Hepatic stellate cell (primary cell): ENCODE measurements at regions not wholly inside any gene's neighbourhood (a gene's known extent, or its start where the extent isn't known, plus 50 kb on each side); places are given as distances from the start of the nearest gene placed in this dataset.

Experiments used
- DNase-seq: peaks from one replicate; pipeline ENCODE4 v3.0.0; 2011; ENCODE audit warnings: low spot score

- DNase-seq: no peak
Observed at GRCh38 chr5:110031402-110032140, 341.8 kb downstream of the MAN2A1 start.

- DNase-seq: no peak
Observed at GRCh38 chr5:110032376-110032775, 342.6 kb downstream of the MAN2A1 start.

DNA sequence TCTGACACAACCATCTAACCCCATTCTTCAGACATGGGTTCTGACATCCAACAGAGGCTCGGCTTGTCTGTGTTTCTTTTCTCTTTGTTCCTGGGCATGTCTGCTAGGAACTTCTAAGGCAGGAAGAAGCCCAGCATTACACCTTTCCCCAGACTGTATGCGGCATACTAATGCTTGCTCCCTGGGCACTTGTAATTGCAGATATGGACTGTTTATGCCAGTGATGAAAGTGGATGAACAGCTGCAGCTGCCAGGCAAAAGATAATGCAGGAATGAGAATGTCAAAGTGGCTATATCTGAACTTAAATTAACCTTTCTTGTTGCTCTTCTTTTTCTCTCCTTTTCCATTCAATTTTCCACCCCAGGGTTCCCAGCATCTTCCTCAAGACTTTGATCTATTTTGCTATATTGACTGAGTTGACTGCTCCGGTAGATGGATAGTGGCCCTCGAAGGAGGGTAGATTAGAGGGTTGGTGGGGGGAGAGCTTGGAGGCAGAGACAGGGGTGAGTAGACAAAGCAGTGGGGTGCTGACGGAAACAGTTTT is 344.4 kb downstream of the MAN2A1 start:
- DNase-seq: no peak

GRCh38 chr5:110038297-110038997 is 348.7 kb downstream of the MAN2A1 start:
- DNase-seq: no peak

- no peak for DNase-seq
Observed at GRCh38 chr5:110040178-110040577, 350.5 kb downstream of the MAN2A1 start.

- no peak for DNase-seq
Observed at GRCh38 chr5:110043025-110043424, 353.3 kb downstream of the MAN2A1 start.

DNA sequence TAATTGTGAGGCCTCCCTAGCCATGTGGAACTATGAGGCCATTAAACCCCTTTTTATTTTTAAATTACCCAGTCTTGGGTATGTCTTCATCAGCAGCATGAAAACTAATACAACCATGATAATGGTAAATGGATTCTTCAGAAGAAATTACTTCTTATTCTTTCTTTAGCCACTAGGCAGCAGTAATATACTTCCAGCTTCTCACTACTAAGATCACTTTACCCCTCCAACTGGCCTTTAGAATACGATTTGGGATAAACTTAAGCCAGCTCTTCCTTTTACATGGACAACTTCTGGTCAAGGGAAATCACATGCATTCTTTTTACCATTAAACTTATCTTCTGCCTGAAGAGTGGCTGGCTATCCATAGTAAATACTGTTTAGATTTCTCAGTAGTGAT is 355.4 kb downstream of the MAN2A1 start:
- no peak for DNase-seq

GRCh38 chr5:110048491-110048890 is 358.8 kb downstream of the MAN2A1 start:
- DNase-seq: no peak

DNA sequence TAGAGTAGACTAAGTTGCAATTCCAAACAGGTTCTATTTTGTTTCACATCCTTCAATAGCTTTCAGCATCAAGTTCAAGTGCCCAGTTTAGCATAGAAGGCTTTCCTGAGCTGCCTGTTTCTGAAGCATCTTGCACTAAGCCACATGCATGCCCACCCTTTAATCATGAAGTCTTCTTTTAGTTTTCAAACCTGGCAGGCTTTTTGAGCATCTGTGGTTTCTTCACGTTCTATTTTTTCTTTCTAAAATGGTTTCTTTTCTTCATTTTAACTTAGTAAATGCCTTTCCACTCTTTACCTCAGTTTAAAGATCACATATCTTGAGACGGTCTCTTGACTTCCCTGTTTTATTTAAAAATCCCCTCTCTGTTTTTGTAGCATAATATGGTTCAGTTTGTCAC is 360.1 kb downstream of the MAN2A1 start:
- no peak for DNase-seq

DNA sequence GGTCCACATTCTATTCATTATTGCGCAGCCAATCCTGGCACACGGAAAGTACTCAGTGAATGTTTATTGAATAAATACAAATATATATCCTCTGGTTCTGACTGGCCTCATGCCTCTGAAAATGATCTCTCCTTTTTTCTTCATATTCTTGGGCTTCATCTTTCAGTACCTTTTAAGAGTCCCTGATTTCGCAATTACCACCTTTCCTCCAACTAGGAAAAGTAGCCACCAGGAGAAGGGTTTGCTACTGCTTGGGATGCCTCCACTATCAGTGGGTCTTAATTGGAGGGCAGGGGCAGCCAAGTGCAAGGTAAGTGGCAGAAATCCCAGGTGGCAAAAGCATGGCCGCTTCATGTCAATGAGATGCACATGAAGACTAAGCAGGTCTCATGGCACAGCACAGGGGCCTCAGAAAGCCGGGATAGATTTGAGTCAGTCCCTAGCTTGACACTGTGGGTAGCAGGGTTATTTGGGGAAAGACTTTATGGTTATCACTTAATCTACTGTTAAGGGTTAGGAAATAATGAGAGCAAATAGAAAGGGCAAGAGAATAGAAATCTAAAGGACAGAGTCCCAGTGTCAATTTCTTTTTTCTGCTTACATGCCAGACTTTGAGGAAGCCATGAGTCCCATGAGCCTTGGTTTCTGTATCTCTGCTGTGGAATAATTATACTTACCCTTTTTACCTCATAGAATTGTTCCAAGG is 361.1 kb downstream of the MAN2A1 start:
- DNase-seq: no peak

DNA sequence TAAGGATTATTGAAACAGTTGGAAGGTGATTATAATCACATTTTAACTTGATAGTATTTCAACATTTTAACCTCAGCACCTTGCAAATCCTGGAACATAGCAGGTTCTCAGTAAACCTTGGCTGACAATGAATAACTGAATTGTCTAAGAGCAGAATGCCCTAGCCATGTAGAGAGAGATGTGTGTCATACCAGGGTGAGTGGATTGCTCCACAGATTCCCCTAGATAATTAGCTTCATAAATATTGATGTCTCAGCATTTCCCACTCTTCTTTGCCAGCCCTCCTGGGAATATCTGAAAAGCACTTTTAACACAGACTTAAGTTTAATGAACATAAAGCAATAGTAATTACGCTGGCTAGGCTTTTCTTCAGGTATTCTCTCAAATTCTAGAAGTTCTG is 363.5 kb downstream of the MAN2A1 start:
- no peak for DNase-seq

DNA sequence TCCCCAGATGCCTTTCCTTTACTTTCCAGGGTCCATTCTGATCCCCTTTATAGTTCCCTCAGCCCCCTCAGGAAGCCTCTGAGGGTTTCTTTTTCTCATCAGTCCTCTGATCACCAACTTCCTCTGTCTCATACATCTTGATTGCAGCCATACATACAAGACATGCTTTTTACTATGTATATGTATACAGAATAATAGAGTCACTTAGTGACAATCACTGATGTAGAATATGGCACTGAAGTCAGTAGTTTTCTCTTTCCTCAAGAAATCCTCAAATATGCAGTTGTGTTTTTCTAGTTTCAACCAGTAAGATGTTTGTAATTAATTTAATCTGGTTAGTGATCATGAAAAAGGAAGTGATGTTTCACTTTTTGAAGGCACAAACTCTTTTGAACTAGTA is 364.1 kb downstream of the MAN2A1 start:
- DNase-seq: no peak

DNA sequence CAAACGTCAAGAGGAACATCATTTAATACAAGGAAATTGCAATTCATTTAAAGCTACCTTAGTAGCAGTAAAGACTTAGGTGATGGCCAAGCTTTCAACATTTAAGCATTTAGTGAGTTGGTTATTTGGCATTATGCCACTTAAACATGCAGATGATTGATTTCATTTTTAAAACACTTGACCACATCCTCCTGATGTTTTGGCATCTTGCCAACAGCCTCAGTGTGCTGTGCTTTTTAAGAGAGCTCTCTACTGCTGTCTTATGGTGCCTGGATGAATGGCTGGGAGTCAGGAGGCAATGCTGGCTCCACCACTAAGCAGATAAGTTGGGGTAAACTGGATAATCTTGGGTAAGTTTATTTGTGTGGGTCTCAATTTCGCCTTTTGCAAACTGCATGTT is 364.5 kb downstream of the MAN2A1 start:
- DNase-seq: peak; percentile 2

DNA sequence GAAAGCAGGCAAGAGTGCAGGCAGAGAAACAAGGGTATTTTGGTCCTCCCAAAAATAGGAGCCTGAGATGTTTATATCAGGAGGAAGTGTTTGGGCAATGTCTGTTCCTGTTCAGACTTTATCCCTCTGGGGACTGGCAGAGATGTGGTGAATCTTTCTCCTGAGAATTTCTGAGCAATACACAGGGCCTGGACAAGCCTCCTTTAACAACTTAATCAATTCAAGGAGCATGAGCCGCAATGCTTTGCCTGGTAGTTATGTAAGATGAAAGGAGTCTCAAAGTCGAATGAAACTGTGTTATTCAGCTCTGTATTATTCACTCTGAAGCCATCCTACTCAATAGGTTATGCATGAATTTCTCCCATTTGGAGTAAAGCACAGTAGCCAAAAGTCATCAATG is 365.6 kb downstream of the MAN2A1 start:
- no peak for DNase-seq

DNA sequence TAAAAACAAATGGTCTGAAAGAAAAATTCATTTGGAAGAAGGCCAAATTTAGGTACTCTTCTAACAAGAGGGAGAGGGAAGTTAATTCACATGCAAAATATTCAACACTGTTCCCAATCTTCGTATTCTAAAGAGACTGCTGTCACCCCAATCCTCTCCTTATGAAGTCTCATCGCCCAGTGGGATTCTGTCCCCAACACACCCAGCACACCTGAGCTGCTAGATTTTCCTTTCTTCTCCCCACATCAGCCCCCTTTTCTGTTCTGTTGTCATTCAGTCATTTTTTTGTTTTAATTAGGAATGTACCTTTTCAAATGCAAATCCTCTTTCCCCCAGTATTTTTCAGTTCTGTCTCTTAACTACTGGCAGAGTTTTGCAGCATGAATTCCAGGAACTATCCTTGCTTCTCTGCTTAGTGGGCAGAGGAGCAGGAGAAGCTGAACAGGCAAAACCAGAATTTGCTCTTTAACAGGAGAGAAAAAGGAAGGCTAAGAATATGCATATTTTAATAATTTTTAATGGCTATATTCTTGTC is 366.9 kb downstream of the MAN2A1 start:
- no peak for DNase-seq

GRCh38 chr5:110058175-110058574 is 368.4 kb downstream of the MAN2A1 start:
- no peak for DNase-seq

GRCh38 chr5:110062246-110062645 is 372.5 kb downstream of the MAN2A1 start:
- no peak for DNase-seq

DNA sequence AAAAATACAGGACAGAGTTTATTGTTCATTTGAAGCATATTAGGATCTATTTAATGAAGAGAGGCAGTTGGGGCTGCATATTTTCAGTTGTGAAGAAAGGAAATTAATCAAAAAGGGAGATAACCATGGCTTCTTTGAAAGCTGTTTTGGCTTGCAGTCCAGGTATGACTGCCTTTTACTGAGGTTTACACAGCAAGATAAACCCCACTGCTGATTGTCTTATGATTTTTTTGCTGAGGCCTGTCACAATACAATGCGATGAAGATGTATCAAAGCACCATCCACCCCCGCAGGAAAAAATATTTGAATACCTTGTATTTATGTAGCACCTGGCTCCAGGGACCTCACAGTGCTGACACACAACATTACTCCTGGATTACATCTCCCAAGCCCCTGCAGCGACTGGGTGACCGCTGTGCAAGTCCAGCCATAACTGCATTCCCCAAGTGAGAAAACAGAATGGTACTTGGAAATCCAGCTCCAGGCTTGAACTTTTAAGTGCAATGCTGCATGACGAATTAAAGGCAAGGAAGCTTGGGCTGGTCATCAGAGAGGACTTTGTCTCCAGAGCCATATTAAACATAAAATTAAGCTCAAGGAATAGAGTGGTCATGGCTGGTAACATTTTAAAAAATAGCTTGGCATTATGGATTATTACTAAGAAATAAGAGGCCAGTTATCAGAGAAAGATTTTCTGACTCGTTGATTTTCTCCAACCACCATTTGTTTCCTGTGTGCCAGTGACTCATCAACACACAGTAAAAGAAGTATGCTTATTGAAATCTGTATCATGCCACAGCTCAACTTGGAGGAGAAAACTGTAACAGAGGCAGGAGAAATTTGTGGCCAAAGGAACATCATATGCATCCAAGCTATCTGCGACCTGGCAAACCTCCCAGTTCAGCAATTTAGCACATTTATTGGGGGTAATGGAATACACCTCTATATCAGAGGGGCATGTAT is 374.2 kb downstream of the MAN2A1 start:
- DNase-seq: peak; percentile 3

DNA sequence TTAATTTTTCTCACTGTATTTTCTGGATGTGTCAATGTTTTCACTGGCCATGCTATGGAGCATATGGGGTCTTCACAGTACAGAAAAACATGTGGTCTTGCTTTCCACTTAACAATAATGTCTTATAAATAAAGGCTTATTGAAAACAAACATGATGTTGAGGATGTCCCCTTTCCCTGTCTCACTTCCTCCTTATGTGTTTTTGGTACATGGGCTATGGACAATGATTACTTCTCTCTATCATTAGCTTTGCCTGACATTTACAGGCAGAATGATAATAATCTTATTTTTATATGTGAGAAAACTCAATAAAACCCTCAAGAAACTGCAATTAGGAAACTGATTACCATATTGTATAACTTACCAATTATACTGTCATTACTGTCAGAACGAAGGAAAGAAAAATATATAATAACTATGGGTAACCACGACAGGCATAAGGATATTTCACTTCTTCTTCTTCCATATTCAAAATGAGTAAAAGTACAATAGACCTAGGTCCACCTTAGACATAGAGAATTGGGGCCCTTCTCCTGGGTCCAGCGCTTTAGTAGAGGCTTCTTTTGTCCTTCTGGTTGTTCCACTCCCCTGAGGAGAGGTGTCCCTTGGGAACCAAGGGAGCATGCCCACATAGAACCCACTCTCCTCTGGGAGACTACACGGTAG is 375.0 kb downstream of the MAN2A1 start:
- DNase-seq: no peak

- DNase-seq: no peak
Observed at GRCh38 chr5:110070836-110071235, 381.1 kb downstream of the MAN2A1 start.

DNA sequence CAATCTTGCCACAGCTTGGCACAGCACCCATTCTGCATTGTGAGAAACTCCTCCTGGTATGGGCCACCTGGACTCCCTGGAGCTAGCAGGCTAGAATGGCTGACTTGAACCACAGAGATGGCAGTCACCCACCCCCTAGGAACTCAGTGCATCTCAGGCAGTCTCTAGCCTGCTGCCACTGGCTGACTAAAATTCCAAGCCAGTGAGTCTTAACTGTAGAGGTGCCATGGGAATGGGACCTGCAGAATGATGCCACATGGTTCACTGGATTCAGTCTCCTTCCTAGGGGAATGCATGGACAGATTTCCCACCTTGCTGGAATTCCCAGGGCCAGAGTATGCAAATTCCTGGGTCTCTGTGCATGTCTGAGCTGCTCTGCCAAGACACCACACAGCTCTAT is 382.9 kb downstream of the MAN2A1 start:
- DNase-seq: no peak
